Transverse colon (tissue), 4 donors: ENCODE measurements at regions not wholly inside any gene's neighbourhood (a gene's known extent, or its start where the extent isn't known, plus 50 kb on each side); places are given as distances from the start of the nearest gene placed in this dataset.

Source experiments
- DNase-seq: peaks from one replicate; pipeline ENCODE4 v3.0.0-alpha.2; 2019
- H3K27ac ChIP-seq, 4 donors: fragments of 200-600 bp; sonication (generic); 2 replicates each; pipeline ENCODE4 v1.5.1; 2016 to 2018; ENCODE audit warnings: inconsistent platforms in 4 of 4
- H3K27me3 ChIP-seq: fragments of 200-600 bp; sonication (generic); 2 replicates; pipeline ENCODE4 v1.5.1; 2017; ENCODE audit warnings: inconsistent platforms
- H3K36me3 ChIP-seq, 4 donors: fragments of 200-600 bp; sonication (generic); 2 replicates each; pipeline ENCODE4 v1.5.1; 2017 to 2019; ENCODE audit warnings: inconsistent platforms in 4 of 4
- H3K4me1 ChIP-seq, 4 donors: fragments of 200-600 bp; sonication (generic); 2 replicates each; pipeline ENCODE4 v1.5.1; 2017 to 2020; ENCODE audit warnings: inconsistent platforms in 4 of 4
- H3K4me3 ChIP-seq, 4 donors: fragments of 200-600 bp; sonication (generic); 1 replicate in 1 of 4; 2 replicates in 3 of 4; pipeline versions ENCODE4 v1.5.1 to v1.6.1; 2017 to 2019; ENCODE audit warnings: inconsistent platforms in 4 of 4
- H3K9me3 ChIP-seq, 2 donors: fragments of 200-600 bp; sonication (generic); 2 replicates each; pipeline ENCODE4 v1.5.1; 2017 to 2019; ENCODE audit warnings: inconsistent platforms in 2 of 2
- CTCF ChIP-seq, 5 experiments: fragments of 200-600 bp in 3 of 5; fragments of 450-650 bp in 2 of 5; sonication (generic) in 3 of 5; IDR thresholded peaks; 1 replicate in 2 of 5; 2 replicates in 3 of 5; pipeline ENCODE4 v1.5.1; 2016 to 2017; ENCODE audit warnings: antibody characterized with exemption in 5 of 5, inconsistent platforms in 3 of 5, mild to moderate bottlenecking in 2 of 5, moderate library complexity in 1 of 5
- EP300 ChIP-seq: sonication (generic); formaldehyde crosslinking; IDR thresholded peaks from one replicate; pipeline ENCODE4 v1.6.1; 2017; ENCODE audit warnings: antibody characterized with exemption, low read depth
- POLR2A ChIP-seq: fragments of 450-650 bp; IDR thresholded peaks from one replicate; pipeline ENCODE4 v1.6.1; 2016; ENCODE audit warnings: antibody characterized with exemption, mild to moderate bottlenecking, moderate library complexity
- POLR2AphosphoS5 ChIP-seq, 3 donors: sonication (generic); formaldehyde crosslinking; IDR thresholded peaks; one replicate each; pipeline ENCODE4 v1.6.1; 2016; ENCODE audit warnings: antibody characterized with exemption in 3 of 3
- WGBS, 2 donors: methylation state at CpG; one replicate each; pipeline ENCODE4 v1.1.5; 2018; ENCODE audit warnings: low coverage in 1 of 2; 5-methylcytosine and 5-hydroxymethylcytosine counted together
- in situ Hi-C, 4 donors: fragments of 200-750 bp; cut with MboI; loops; one replicate each; pipeline versions ENCODE4 v1.15.0 to v1.15.1; 2017; ENCODE audit warnings: low sequenced_read_pairs in 3 of 4, low pct_ligation_motif_present in 1 of 4, low pct_unique_long_range_greater_than_20kb in 1 of 4
- intact Hi-C: fragments of 100-400 bp; cut with DNase I; formaldehyde crosslinking; loops from one replicate; pipeline ENCODE4 v1.15.1; 2023; ENCODE audit warnings: low total_unique reads

GRCh38 chr1:189656628-189657530 lies 820.8 kb downstream of the BRINP3 start:
- in situ Hi-C loops (no loop called here), intact Hi-C loops (no loop called here)
- Histone ChIP-seq H3K36me3 (no peaks in the 10 kb centered on the region), H3K27ac (no peak overlapping the region), H3K27me3 (no peaks in the 10 kb centered on the region), H3K9me3 (no peaks in the 10 kb centered on the region), H3K4me1 (no peaks in the 10 kb centered on the region), H3K4me3 (no peak overlapping the region)
- WGBS, 2 donors: 58 to 65% methylated on average over 5 of the region's 5 CpGs
- TF ChIP-seq POLR2AphosphoS5 (IDR thresholded peaks at IDR 0.05): no peak
- no peak for TF ChIP-seq CTCF (IDR thresholded peaks at IDR 0.05)
- no peak for TF ChIP-seq EP300
- TF ChIP-seq POLR2A: no peak
- no peak for DNase-seq

- intact Hi-C loops (no loop called here), in situ Hi-C loops (no loop called here)
- Histone ChIP-seq H3K4me3 (no peak overlapping the region), H3K4me1 (no peaks in the 10 kb centered on the region), H3K27me3 (no peaks in the 10 kb centered on the region), H3K9me3 (no peaks in the 10 kb centered on the region), H3K36me3 (no peaks in the 10 kb centered on the region), H3K27ac (no peak overlapping the region)
- WGBS, 2 donors: 77 to 78% methylated on average over 6 of the region's 6 CpGs
- DNase-seq: no peak
- no peak for TF ChIP-seq POLR2A
- no peak for TF ChIP-seq POLR2AphosphoS5 (IDR thresholded peaks at IDR 0.05)
- no peak for TF ChIP-seq EP300
- no peak for TF ChIP-seq CTCF (IDR thresholded peaks at IDR 0.05)
Observed at GRCh38 chr1:189657715-189658114, 819.9 kb downstream of the BRINP3 start.

- in situ Hi-C loops: no loop called here
- no peaks in the 10 kb centered on the region for H3K36me3 ChIP-seq
- no peaks in the 10 kb centered on the region for H3K9me3 ChIP-seq
- intact Hi-C loops: no loop called here
- H3K27me3 ChIP-seq: no peaks in the 10 kb centered on the region
- H3K4me1 ChIP-seq: no peaks in the 10 kb centered on the region
- H3K27ac ChIP-seq: no peak overlapping the region
- 51 to 53% methylated on average over 3 of the region's 3 CpGs for WGBS, 2 donors
- DNase-seq: no peak
- H3K4me3 ChIP-seq: no peak overlapping the region
- TF ChIP-seq CTCF (IDR thresholded peaks at IDR 0.05) (no peak), POLR2A (no peak), EP300 (no peak), POLR2AphosphoS5 (IDR thresholded peaks at IDR 0.05) (no peak)
Observed at GRCh38 chr1:189658381-189658780, 819.3 kb downstream of the BRINP3 start.

GRCh38 chr1:189659731-189660130 lies 817.9 kb downstream of the BRINP3 start:
- no peaks in the 10 kb centered on the region for H3K27me3 ChIP-seq
- intact Hi-C loops: no loop called here
- no peaks in the 10 kb centered on the region for H3K36me3 ChIP-seq
- no peaks in the 10 kb centered on the region for H3K9me3 ChIP-seq
- H3K4me3 ChIP-seq: no peak overlapping the region
- in situ Hi-C loops: no loop called here
- no peak overlapping the region for H3K27ac ChIP-seq
- no peak for DNase-seq
- TF ChIP-seq CTCF (IDR thresholded peaks at IDR 0.05): no peak
- TF ChIP-seq POLR2A: no peak
- TF ChIP-seq EP300: no peak
- no peak for TF ChIP-seq POLR2AphosphoS5 (IDR thresholded peaks at IDR 0.05)
- WGBS, 2 donors: 54 to 60% methylated on average over 2 of the region's 2 CpGs
- H3K4me1 ChIP-seq: no peaks in the 10 kb centered on the region
